HG03442 (cell line): ENCODE measurements at regions not wholly inside any gene's neighbourhood (a gene's known extent, or its start where the extent isn't known, plus 50 kb on each side); places are given as distances from the start of the nearest gene placed in this dataset.
"Not testable (repeated sequence)": the region's sequence is repeated elsewhere in the genome, so short reads cannot be mapped to it uniquely, and the experiment has no call there.

Source experiments
- ATAC-seq: cut with Tn5 transposase; IDR thresholded peaks from one replicate; pipeline ENCODE4 v1.9.1; 2021; ENCODE audit warnings: mild to moderate bottlenecking, moderate library complexity; ENCODE audit not compliant: unreplicated experiment

DNA sequence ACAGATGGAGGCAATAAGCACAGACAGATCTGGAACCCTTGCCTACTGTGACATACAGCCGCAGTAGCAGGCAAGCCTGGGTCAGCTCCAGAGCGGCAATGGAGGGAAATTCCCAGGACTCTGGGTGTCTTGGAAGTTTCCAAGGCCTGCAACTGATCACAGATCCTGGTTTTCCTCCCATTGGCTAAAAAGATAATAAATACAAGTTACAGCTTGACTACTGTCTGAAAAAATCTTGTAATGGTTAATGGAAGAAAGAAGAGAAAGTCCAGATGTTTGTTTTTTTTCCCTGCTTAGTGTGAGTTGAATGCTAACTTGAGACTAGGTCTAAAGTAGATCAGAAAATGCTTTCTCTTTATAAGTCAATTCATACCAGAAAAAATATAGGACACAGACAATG is 307.6 kb downstream of the ALDH8A1 start:
- ATAC-seq, result no peak

DNA sequence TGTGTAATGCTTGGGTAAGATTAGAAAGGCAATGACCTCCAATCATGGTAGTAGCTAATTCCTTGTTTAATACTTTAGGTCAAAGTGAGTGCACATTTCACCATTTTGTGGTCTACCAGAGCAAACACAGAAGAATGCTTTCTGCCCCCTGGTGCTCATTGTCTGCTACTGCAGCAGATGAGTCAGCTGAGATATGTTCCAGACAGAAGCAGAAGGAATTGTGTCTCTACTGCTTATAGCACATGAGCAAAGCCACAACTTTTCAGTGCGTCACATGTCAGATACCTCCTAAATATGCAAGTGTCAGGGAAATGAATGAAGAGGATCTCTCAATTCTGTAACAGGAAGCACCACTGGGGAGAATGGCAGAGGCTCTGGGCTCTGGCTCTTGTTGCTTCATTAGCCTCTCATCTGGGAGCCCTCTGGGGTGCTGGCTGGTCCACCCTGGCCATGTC is 308.9 kb downstream of the ALDH8A1 start:
- peak; percentile 81 for ATAC-seq

DNA sequence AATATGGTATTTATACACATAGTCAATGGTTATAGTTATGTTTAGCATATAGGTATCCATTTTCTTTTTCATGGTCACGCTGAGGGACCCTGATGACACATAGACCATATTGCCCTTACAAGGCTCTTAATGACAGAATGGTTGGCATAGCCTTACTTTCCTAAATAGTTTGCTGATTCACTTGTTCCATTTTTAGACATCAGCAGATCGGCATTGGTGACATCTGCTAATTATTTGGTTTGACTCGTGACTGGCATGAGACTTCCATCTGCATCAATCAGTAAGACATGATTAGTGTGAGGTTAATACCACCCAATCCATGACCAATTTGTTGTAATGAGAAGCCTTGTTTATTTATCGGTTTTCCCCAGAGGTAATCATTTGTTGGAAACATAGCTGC is 309.7 kb downstream of the ALDH8A1 start:
- no peak for ATAC-seq

DNA sequence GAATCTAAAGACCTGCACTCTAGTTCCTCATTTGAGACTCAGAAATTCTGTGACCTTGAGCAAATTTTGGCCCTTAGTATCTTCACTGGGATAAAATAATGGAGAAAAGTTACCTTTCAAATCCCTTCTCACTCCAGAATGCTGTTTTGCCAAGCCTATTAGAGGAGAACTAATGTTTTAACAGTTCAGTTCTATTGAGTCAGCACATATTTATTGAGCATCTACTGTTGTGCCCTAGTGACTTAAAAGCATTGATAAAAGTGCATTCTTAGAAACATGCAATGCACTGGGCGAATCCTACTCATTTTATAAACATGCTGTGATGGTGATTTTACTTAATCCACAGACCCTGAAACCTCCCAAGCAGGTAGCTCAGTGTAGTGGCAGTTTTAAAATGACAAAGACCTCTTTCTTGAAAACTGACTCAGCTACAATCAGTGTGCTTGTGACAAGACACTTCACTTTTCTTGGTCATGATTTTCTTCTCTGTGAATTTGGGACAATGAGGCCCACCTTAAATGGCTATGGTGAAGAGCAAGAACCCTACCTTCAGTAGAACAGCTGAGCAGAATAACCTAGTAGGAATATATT is 312.0 kb downstream of the ALDH8A1 start:
- ATAC-seq, result no peak

DNA sequence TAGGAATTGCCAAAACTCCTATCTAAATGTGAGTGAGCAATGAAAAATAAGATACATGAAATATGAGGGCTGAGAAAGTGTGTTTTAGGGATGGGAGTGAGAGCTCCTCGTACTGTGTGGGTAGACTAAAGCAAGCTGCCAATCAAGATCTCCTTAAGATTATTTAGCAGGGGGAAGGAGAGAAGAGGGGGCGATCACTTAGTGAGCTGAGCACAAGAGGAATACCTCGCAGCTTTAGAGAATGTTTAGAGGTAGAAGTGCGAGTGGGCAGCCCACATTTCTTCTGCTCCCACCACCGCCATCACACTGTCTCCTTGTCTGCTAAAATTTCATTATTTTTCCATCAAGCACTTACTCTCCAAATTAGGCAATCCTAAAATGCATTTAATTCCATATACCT is 312.6 kb downstream of the ALDH8A1 start:
- no peak for ATAC-seq

DNA sequence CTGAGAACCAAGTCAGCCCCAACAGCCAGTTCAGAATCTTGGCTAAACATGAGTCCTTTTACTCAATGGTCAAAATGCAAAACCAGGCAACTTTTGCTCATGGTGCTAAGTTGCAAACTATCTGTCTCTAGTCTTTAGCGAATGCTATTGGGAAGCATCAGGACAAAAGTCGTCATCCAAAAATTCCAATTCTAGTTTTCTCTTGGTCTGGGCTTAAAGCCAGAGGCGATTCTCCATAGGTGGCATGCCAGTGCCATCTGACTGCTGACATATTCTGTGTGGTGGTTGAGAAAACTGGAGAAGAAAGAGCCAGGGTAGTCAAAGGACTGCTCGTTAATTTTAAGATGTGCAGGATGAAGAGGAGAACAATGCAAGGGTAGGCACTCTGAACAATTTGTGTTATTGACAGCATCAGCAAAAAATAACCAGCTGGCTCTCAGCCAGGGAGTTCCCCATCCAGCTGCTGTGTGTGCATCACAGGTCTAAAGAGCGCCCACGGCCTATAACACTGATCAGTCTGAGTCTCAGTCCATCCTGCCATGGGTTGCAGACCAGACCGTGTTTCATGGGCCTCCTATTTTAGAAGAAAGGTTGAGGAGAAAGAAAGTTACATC is 313.6 kb downstream of the ALDH8A1 start:
- peak; percentile 57 for ATAC-seq

DNA sequence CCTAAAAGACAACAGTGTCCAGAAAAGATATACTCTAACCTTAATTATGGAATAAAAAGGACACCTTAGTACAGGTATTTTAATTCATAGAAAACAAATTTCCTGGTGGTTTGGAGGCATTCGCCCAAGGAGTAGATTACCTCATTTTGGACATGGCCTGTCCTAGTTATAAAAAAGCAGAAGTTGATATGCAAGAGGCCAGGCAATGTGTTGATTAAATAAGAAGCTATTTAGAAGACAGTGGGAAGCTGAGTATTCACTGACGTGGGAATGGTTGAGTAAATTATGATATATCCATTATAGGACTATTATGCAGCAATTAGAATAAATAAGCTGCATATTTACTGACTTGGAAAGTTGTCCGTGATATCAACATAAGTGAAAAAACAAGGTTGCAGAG is 314.9 kb downstream of the ALDH8A1 start:
- no peak for ATAC-seq

DNA sequence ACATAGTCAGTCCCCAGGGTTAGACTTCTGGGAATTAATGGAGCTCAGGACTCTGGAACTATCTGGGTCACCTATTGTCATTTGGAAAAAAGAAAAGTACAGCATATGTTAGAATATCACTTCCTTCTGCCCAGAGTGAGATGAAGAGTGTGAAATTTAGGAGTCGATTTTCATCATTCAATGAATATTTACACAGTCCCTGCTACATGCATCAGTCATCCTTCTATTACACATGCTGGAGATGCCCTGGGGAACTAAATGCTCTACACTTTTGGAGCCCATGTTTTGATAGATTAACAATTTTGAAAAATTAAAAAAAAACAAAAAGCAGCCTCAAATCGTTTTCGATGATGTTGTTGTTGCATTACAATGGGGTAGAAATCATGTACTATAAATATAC is 315.4 kb downstream of the ALDH8A1 start:
- no peak for ATAC-seq

DNA sequence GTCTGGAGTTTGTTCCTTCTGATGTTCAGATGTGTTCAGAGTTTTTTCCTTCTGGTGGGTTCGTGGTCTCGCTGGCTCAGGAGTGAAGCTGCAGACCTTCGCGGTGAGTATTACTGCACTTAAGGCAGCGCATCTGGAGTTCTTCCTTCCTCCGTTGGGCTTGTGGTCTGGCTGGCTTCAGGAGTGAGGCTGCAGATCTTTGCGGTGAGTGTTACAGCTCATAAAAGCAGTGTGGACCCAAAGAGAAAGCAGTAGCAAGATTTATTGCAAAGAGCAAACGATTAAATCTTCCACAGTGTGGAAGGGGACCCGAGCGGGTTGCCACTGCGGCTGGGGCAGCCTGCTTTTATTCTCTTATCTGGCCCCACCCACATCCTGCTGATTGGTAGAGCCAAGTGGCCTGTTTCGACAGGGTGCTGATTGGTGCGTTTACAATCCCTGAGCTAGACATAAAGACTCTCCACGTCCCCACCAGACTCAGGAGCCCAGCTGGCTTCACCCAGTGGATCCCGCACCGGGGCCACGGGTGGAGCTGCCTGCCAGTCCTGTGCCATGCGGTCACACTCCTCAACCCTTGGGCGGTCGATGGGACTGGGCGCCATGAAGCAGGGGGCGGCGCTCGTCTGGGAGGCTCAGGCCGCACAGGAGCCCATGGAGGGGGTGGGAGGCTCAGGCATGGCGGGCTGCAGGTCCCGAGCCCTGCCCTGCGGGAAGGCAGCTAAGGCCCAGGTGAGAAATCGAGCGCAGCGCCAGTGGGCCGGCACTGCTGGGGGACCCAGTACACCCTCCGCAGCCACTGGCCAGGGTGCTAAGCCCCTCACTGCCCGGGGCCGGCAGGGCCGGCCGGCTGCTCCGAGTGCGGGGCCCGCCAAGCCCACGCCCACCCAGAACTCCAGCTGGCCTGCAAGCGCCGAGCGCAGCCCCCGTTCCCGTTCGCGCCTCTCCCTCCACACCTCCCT is 315.3 kb upstream of the SGK1 start:
- not testable (repeated sequence) for ATAC-seq

DNA sequence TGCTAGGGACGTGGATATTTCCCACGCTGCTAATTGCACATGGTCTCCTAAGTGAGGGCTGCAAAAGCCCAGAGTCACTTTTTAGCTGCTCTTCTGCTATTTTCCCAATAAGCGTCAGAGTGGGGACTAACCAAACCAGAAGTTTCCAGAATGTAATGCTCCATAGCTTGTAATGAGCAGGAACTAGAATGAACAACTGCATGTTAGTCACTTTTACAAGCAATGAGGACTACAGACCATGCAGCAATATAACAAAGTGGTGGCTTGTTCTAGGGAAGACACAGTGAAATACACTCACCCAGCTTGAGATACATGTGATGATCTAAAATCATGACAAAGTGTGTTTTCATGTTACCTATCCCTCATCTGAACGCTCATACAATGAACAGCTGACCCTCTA is 314.1 kb upstream of the SGK1 start:
- no peak for ATAC-seq

DNA sequence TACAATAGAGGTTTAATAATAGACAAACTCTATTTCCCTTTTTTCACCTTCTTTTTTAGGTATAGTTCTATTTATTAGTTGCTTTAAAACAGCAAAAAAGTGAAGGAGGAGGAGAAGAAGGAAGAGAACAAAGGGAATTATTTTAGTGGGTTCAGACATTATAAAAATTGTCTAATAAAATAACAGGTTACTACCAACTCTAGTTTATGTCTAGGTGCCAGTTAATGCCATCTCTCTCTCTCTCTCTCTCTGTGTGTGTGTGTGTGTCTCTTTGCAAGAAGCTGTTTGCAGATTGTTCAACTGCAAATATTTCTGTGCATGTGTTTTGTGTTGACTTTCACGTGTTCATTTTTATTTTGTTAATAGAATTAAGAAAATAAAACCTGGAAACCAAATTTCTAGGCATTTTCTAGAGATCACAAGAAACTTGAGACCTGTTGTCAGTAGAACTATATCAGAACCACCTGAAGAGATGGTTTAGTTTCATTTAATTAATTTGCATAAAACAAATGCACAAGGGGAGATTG is 313.5 kb upstream of the SGK1 start:
- no peak for ATAC-seq

DNA sequence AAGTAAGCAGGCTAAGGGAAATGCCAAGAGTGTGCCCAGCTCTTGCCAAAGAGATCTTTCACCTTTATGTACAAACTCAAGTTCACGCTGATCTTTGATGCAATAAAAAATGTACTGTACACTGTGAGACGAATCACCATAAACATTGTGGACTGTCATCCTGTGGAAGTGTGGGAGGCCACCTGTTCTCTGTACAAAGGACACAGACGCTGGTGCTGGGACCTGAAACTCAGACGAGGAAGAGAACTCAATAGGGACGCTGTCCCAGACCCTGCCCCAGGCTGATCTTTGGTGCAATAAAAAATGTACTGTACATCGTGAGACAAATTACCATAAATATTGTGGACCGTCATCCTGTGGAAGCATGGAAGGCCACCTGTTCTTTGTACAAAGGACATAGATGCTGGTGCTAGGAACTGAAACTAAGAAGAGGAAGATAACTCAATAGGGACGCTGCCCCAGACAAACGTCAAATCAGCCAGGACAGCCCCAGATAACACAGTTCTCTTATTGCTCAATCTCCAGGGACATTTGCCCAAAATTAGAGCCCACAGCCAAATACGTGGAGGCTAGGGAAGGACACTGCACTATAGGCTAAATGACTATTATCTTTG is 312.7 kb upstream of the SGK1 start:
- no peak for ATAC-seq

DNA sequence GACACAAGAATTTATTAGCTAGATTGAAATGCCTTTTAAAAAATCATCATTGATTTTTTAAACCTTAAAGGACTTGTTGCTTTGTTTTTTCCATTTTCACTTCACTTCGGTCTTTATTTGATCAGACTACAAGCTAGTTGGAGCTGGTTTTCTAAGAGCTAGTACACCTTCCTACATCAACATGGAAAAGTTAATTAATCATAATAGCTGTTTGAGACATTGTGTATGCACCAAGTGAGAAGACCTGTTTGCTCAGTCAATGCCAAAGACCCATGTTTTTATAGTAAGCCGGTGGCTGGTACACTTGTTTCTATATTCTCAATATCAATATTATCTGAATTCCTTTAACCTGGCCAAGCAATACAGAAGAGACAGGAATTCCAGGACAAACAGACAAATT is 310.2 kb upstream of the SGK1 start:
- no peak for ATAC-seq

DNA sequence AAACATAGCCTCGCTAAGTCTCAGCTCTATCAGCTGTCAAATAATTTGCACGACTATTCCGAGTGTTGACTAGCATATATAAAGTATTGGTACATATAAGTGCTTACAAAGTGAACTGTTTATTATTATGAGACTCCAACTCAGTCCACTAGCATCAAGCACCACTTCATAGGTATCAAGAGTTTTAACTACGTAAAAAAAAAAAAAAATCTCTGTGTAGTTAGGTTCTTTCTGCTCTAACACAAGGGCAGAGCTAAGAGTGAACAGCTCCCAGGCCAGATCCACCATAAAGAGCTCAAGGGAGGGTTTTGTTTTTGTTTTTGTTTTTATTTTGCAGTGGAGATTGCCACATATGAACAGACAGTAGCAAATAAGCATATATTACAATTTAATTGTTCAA is 309.8 kb upstream of the SGK1 start:
- ATAC-seq, result no peak

DNA sequence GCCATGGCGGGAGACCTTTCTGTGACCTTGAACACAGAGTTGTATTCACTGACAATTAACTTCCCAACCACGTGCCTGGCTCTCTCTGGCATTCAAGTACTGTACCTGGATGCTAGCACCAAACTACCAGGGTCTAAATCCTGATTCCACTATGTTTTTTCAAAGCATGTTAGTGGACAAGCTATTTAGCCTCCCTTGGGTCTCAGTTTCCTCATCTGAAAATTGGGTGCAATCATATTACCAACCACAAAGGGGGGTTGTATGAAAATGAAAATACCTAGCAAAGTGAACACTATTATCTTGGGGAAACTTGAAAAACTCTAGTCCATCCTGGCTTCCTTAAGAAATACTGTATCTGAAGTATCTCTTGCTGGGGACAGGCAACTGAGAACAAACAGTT is 308.7 kb upstream of the SGK1 start:
- no peak for ATAC-seq

DNA sequence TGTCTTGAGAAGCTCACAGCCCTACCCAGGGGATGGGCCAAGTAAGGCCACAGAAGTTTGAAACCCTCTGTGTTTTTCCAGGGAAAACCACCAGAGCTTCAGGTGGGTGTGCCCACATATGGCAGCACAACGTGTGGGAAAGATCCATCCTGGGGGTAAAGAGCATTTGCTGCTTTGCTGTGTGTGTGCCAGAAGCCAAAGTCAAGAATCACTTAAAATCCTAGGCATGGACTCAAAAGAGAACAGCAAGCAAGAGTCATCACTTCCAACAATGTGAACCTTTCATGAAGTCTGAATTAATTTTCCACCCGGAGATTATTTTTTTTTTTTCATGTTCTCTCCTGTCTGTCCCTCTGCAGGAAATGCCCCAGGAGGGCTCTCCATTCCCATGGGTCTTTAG is 308.2 kb upstream of the SGK1 start:
- no peak for ATAC-seq

DNA sequence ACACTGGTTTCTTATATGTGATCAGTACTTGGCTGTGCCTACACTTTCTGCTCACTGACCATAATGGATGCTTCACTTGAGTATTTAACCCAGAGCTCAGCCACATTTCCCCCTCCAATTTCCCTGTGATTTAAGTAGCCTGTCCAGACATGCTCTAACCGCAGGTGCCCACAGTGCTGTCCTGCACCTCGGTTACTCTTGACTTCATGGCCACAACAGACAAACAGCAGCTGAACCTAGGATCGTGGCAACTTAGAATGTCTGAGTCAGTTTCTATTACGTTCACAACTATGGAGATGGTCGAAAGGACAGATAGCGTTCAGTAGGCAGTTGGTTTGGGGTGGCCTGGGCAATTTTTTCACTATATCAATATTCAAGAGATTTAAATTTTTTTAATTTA is 306.9 kb upstream of the SGK1 start:
- ATAC-seq, result no peak

DNA sequence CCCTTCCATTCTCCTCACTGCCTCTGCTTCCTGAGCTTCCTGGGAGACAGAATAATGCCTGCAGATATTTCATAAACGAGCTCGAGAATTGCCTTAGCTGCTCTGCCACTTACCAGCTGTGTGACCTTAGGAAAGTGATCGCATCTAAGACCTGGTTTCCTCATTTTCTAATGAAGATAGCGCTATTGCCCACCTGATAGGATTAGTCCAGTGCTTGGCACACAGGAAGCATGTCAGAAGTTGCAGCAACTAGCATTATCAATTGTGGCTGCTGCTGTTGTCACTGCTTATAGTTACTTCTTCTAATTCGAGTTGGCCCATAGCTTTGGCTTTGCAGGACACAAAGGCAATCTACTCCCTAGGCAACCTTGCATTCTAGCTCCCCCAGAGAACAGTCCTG is 305.5 kb upstream of the SGK1 start:
- ATAC-seq, result no peak

DNA sequence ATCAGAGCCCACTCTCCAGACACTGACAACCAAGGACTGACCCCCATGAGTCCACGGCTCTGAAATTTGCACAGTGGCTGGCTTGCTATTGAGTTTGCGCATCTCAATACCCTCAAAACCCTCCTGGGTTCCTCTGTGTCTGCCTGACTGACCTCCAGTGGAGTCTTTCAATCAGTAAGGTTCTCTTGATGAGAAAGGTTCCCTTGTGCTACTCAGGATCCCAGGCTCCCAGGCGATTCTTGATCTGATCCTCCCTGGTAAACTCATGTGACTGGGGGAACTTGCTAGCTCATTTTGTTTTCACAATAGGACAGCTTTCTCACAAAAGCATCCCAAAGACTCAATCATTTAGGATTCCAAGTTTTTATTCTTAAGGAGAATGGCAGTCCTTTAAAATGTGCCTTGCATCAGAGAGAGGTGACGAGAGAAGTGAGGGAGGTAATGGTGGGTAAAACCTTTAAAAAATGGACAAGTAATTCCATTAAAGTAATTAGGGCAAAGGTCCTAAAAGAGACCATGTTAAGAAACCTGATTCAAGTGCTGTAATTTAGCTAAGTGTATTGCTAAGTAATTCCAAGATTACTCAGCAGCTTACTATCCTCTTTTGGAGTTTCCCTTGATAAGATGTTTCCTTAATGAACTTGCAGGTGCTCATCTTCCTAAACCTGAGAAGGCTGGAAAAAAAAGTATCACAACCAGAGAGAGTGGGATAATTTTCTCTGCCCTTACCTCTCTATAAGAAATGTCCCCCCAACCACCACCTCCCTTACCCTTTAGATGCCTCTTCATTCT is 304.7 kb upstream of the SGK1 start:
- no peak for ATAC-seq

DNA sequence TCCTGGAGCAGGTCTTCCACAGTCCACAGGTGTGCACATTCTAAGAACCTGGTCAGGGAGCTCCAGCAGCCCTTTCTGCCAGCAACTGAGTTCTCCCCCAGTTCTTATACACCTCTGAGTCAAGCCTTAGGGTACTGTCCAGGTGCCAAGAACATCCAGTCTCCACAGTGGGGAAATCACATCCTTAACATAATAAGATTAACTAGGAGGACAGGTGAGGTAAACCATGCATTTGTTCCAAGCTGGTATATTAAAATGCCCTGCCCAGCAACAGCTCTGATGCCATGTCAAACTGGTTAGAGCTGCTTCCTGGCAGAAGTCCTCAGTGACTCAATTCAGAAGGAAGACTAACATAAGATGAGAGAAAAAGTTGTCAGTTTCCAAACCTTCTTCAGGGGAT is 303.9 kb upstream of the SGK1 start:
- ATAC-seq, result no peak

DNA sequence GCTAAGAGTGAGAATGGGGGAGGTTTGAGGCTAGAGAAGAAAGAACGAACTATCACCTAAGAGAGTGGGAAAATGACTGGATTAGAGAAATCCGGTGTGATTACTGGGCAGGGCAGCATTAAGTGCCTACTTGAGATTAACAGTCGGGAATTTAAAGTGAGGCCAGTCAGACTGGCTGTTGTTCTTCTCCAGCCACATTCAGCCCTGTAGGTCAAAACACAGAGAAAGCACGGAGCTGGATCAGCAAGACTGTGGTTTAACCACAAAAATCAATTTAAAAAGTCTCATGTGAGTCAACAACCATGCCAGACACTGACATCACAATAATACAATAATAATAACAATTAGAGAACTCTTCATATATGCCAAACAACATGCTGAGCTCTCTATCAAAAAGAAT is 301.9 kb upstream of the SGK1 start:
- ATAC-seq, result no peak
